LNCaP clone FGC (cell line): ENCODE measurements at regions not wholly inside any gene's neighbourhood (a gene's known extent, or its start where the extent isn't known, plus 50 kb on each side); places are given as distances from the start of the nearest gene placed in this dataset.

Experiments used
- DNase-seq: peaks from one replicate; pipeline ENCODE4 v3.0.0-alpha.2; 2011; ENCODE audit warnings: low read depth
- H3K4me3 ChIP-seq: 2 replicates; pipeline ENCODE4 v1.5.1; 2011; ENCODE audit warnings: mild to moderate bottlenecking, low read depth, low read length, control low read depth
- TF ChIP-seq, protein P1 (sequence below): IDR thresholded peaks from 2 replicates; pipeline ENCODE4 v1.5.1; 2012; ENCODE audit warnings: mild to moderate bottlenecking; ENCODE audit not compliant: control insufficient read depth, insufficient read depth; ENCODE audit errors: extremely low read depth

GRCh38 chr4:19958848-19959247 is 292.9 kb upstream of the SLIT2 start:
- TF ChIP-seq, protein P1, sequence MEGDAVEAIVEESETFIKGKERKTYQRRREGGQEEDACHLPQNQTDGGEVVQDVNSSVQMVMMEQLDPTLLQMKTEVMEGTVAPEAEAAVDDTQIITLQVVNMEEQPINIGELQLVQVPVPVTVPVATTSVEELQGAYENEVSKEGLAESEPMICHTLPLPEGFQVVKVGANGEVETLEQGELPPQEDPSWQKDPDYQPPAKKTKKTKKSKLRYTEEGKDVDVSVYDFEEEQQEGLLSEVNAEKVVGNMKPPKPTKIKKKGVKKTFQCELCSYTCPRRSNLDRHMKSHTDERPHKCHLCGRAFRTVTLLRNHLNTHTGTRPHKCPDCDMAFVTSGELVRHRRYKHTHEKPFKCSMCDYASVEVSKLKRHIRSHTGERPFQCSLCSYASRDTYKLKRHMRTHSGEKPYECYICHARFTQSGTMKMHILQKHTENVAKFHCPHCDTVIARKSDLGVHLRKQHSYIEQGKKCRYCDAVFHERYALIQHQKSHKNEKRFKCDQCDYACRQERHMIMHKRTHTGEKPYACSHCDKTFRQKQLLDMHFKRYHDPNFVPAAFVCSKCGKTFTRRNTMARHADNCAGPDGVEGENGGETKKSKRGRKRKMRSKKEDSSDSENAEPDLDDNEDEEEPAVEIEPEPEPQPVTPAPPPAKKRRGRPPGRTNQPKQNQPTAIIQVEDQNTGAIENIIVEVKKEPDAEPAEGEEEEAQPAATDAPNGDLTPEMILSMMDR = no peak
- no peak for DNase-seq
- H3K4me3 ChIP-seq = no peak overlapping the region

DNA sequence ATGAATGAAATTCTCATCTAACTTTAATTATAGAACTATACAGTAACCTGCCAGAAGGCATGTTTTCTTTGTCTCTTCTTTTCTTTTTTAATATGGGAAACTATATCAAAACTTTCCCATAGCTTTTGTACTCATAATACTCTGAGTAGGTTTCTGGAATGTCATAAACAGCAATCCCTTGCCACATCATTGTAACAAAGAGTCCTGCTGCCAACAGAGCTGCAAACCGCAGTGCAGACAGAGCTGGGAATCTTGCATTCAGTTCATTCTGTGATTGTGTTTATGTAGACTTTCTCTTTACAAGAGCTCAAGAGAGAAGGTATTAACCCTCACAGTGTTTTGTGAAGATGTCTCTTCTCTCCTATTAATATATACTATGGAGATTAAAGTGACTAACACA is 304.4 kb upstream of the SLIT2 start:
- no peak overlapping the region for H3K4me3 ChIP-seq
- TF ChIP-seq, protein P1 = no peak
- no peak for DNase-seq

GRCh38 chr4:19945979-19946380 is 305.7 kb upstream of the SLIT2 start:
- TF ChIP-seq, protein P1 = no peak
- no peak overlapping the region for H3K4me3 ChIP-seq
- DNase-seq = no peak

DNA sequence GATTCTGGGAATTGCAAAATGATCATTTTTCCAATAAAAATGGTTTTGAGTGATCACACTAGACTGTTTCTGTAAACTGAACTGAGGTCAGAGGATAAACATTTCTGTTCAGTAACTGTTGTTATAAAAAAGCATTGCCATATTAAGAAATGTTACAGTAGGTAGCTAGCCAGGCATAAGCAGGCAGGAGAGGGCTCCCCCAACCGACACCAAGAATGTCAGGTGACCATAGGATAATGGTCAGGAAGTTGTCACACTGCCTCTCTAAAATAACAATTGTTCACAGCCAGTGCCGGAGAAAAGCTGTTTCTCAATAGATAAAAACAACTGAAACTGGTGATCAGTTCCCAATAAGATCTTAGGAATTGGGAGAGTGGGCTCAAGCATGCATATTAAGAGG is 306.2 kb upstream of the SLIT2 start:
- TF ChIP-seq, protein P1 = no peak
- DNase-seq = no peak
- no peak overlapping the region for H3K4me3 ChIP-seq

GRCh38 chr4:19944806-19945205 is 306.9 kb upstream of the SLIT2 start:
- no peak for DNase-seq
- TF ChIP-seq, protein P1 = no peak
- H3K4me3 ChIP-seq = no peak overlapping the region

DNA sequence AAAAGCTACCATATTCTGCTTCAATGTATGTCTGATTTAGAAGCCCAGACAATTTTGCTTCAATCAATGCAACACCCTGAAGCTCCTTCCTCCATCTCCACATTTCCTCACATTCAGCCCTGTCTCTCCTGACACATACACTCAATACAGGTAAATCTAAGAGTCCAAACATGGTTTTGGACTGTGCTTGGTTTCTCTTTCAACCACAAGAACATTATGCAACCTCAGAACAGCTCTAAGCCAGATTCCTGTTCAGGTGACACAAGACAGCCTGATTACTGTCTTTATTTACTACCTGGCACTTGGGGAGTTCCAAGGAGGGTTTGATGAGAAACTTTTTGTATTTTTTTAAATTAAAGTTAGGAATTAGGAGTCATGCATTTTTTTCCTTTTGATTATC is 307.5 kb upstream of the SLIT2 start:
- H3K4me3 ChIP-seq = no peak overlapping the region
- TF ChIP-seq, protein P1 = no peak
- DNase-seq = no peak

DNA sequence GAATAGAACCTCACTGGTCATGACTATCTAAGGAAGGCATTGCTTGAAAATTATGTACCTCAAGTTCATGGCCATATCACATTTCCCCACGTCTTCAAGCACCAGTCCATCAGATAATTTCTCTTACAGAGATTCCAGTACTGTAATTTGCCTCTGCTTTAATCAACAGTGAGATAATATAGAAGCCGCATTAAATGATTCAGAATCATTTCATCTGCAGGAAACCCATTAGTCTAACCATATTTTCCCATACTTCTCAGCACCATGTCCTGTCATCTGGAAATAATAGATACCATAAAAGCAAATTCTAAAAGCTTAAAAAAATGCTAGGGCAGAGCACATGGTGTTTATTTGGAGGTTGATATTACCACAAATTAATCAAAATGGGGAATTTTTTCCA is 310.3 kb upstream of the SLIT2 start:
- no peak overlapping the region for H3K4me3 ChIP-seq
- TF ChIP-seq, protein P1 = no peak
- DNase-seq = no peak
